Subcutaneous abdominal adipose tissue (tissue), 5 donors: ENCODE measurements at regions not wholly inside any gene's neighbourhood (a gene's known extent, or its start where the extent isn't known, plus 50 kb on each side); places are given as distances from the start of the nearest gene placed in this dataset.
"Not testable (repeated sequence)": the region's sequence is repeated elsewhere in the genome, so short reads cannot be mapped to it uniquely, and the experiment has no call there.

Experiments used
- H3K27ac ChIP-seq: one replicate; pipeline ENCODE4 v1.7.0; 2013; ENCODE audit warnings: low read depth, mild to moderate bottlenecking, inconsistent platforms, low read length, moderate library complexity
- H3K27me3 ChIP-seq, 5 donors: one replicate each; pipeline ENCODE4 v1.7.0; 2013; ENCODE audit warnings: low read length in 5 of 5, inconsistent platforms in 1 of 5; ENCODE audit not compliant: control insufficient read depth in 5 of 5, insufficient read depth in 4 of 5
- H3K36me3 ChIP-seq, 5 donors: one replicate each; pipeline ENCODE4 v1.7.0; 2013; ENCODE audit warnings: low read length in 5 of 5; ENCODE audit not compliant: control insufficient read depth in 5 of 5, insufficient read depth in 5 of 5
- H3K4me1 ChIP-seq, 5 donors: one replicate each; pipeline ENCODE4 v1.7.0; 2013; ENCODE audit warnings: low read length in 5 of 5, mild to moderate bottlenecking in 3 of 5, moderate library complexity in 1 of 5; ENCODE audit not compliant: control insufficient read depth in 5 of 5, insufficient read depth in 5 of 5
- H3K4me3 ChIP-seq, 5 donors: one replicate each; pipeline ENCODE4 v1.7.0; 2013; ENCODE audit warnings: low read length in 5 of 5, low read depth in 1 of 5
- H3K9ac ChIP-seq, 5 donors: one replicate each; pipeline ENCODE4 v1.7.0; 2013; ENCODE audit warnings: low read length in 5 of 5, mild to moderate bottlenecking in 4 of 5, moderate library complexity in 3 of 5
- H3K9me3 ChIP-seq, 5 donors: one replicate each; pipeline ENCODE4 v1.7.0; 2013; ENCODE audit warnings: low read length in 5 of 5; ENCODE audit not compliant: control insufficient read depth in 5 of 5
- donor health status: healthy.
- donor health status: healthy.
- donor health status: healthy.
- donor health status: healthy.
- donor health status: healthy.

- Histone ChIP-seq H3K27ac (no peak overlapping the region), H3K9ac (no peak overlapping the region), H3K4me3 (no peak overlapping the region), H3K36me3 (no peaks in the 10 kb centered on the region), H3K9me3 (peaks cover 0 to 4% (median 0%) of the 10 kb centered on the region in 5 donors), H3K4me1 (no peaks in the 10 kb centered on the region), H3K27me3 (peaks cover 0 to 1% (median 0%) of the 10 kb centered on the region in 5 donors)
Measured at GRCh38 chr9:21533597-21533996, 51.5 kb upstream of the IFNE start.

DNA sequence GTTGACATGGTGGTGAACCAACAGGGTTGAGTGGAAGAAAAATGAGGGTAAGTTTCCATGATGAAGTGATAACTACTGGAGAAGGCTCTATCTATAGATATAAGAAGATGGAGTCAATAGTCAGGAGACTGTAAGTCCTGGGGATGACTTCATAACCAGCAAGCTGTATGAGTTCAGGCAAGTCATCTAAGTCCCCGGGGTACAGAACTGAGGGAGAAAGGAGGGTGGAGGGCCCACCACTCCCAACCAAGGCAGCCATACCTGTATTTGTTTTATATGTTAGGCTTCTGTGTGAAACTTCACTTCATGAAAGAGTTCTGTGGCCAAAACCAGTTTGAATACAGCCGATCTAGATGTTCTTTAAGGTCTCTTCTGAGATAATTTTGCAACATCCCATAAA lies 53.3 kb upstream of the IFNE start:
- Histone ChIP-seq H3K9ac (no peak overlapping the region), H3K9me3 (peaks cover 0 to 4% (median 0%) of the 10 kb centered on the region in 5 donors), H3K27me3 (no peaks in the 10 kb centered on the region), H3K4me3 (no peak overlapping the region), H3K4me1 (no peaks in the 10 kb centered on the region), H3K36me3 (no peaks in the 10 kb centered on the region), H3K27ac (no peak overlapping the region)

DNA sequence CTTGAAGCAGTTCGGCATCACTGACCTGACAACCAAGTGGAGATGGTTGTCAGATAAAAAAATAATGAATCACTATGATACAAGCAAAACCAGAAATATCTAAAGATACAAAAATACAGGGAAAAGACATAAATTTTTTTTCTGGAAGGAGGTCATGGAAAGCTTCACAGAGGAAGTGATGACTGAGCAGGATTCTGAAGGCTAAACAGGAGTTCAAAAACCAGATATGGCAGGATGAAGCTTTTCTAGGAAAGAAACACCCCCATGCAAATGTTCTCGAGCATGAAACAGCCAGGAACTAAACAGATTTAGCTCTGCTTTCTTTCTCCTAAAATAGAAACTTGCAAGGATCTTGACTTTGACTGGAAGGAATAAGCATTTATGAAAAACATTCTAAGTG lies 60.7 kb upstream of the IFNE start:
- Histone ChIP-seq H3K9me3 (no peaks in the 10 kb centered on the region), H3K4me3 (no peak overlapping the region), H3K27me3 (no peaks in the 10 kb centered on the region), H3K9ac (no peak overlapping the region), H3K36me3 (no peaks in the 10 kb centered on the region), H3K27ac (no peak overlapping the region), H3K4me1 (no peaks in the 10 kb centered on the region)

DNA sequence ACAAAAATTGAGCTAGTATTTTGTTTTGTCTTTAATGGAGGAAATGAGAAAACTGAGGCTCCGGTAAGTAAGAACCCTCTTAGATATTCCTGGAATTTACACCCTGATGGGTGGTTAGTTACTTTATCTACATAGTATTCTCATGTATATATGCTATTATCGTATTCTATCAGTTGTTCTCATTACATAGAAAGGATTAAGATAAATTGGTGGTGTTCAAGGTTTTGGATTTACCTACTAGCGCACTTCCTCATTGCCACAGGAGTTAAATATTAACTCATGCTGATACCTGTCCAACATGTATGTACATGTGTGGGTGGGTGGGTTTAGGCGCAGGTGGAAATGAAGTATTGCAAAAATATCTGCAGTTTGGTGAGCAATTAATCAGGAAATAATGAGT lies 61.1 kb upstream of the IFNE start:
- H3K9me3 ChIP-seq, result no peaks in the 10 kb centered on the region
- no peak overlapping the region for H3K4me3 ChIP-seq
- H3K36me3 ChIP-seq, result no peaks in the 10 kb centered on the region
- H3K4me1 ChIP-seq, result no peaks in the 10 kb centered on the region
- H3K27me3 ChIP-seq, result no peaks in the 10 kb centered on the region
- no peak overlapping the region for H3K27ac ChIP-seq
- no peak overlapping the region for H3K9ac ChIP-seq

DNA sequence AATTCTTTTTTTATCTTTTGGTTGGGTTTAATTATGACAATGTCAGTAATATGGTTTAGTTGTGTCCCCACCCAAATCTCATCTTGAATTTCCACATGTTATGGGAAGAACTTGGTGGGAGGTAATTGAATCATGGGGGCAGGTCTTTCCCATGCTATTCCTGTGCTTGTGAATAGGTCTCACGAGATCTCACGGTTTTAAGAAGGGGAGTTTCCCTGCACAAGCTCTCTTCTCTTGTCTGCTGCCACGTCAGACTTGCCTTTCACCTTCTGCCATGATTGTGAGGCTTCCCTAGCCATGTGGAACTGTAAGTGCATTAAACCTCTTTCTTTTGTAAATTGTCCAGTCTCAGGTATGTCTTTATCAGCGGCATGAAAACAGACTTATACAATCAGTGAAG lies 61.7 kb upstream of the IFNE start:
- not testable (repeated sequence) for H3K4me1 ChIP-seq, H3K4me3 ChIP-seq, H3K36me3 ChIP-seq, H3K27ac ChIP-seq, H3K9me3 ChIP-seq, H3K9ac ChIP-seq, H3K27me3 ChIP-seq

DNA sequence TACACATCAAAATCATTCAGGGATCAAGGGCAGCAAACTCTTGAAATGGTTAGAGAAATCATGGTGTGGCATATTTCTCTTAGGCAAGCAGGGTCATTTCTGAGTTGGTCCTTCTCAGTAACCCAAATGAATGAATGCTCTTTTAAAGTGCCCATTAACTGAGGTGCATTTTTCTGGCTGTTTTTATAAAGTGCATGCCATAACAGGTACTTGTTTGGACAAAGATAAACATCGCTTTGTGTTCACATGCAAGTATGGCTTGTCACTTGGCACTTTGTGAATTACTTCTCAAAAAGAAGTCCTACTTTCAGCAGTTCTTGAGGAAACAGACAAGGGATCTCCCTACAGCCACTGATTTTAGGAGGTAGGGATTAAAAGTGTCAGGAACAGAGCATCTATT lies 64.8 kb upstream of the IFNE start:
- no peak overlapping the region for H3K9ac ChIP-seq
- H3K4me1 ChIP-seq, result peaks cover 0 to 13% (median 8%) of the 10 kb centered on the region in 5 donors
- no peak overlapping the region for H3K4me3 ChIP-seq
- no peaks in the 10 kb centered on the region for H3K36me3 ChIP-seq
- H3K9me3 ChIP-seq, result no peaks in the 10 kb centered on the region
- H3K27ac ChIP-seq, result no peak overlapping the region
- H3K27me3 ChIP-seq, result peaks cover 0 to 2% (median 0%) of the 10 kb centered on the region in 5 donors

- no peaks in the 10 kb centered on the region for H3K36me3 ChIP-seq
- H3K9me3 ChIP-seq, result no peaks in the 10 kb centered on the region
- peaks cover 0 to 7% (median 0%) of the 10 kb centered on the region in 5 donors for H3K27me3 ChIP-seq
- H3K27ac ChIP-seq, result no peak overlapping the region
- no peak overlapping the region for H3K9ac ChIP-seq
- peaks cover 0 to 13% (median 8%) of the 10 kb centered on the region in 5 donors for H3K4me1 ChIP-seq
- H3K4me3 ChIP-seq, result no peak overlapping the region
Measured at GRCh38 chr9:21549251-21549765, 67.2 kb upstream of the IFNE start.

- Histone ChIP-seq H3K9me3 (no peaks in the 10 kb centered on the region), H3K9ac (no peak overlapping the region), H3K27ac (no peak overlapping the region), H3K27me3 (peaks cover 0 to 7% (median 0%) of the 10 kb centered on the region in 5 donors), H3K36me3 (no peaks in the 10 kb centered on the region), H3K4me1 (peaks cover 0 to 13% (median 8%) of the 10 kb centered on the region in 5 donors), H3K4me3 (no peak overlapping the region)
Measured at GRCh38 chr9:21549890-21550289, 67.8 kb upstream of the IFNE start.

GRCh38 chr9:21550392-21550791 lies 68.3 kb upstream of the IFNE start:
- no peak overlapping the region for H3K4me3 ChIP-seq
- no peak overlapping the region for H3K9ac ChIP-seq
- H3K9me3 ChIP-seq, result no peaks in the 10 kb centered on the region
- no peaks in the 10 kb centered on the region for H3K36me3 ChIP-seq
- H3K4me1 ChIP-seq, result peaks cover 0 to 13% (median 8%) of the 10 kb centered on the region in 5 donors
- H3K27me3 ChIP-seq, result peaks cover 0 to 7% (median 0%) of the 10 kb centered on the region in 5 donors
- no peak overlapping the region for H3K27ac ChIP-seq

GRCh38 chr9:21551401-21551800 lies 69.3 kb upstream of the IFNE start:
- Histone ChIP-seq H3K36me3 (no peaks in the 10 kb centered on the region), H3K9me3 (no peaks in the 10 kb centered on the region), H3K4me1 (peaks cover 0 to 13% (median 8%) of the 10 kb centered on the region in 5 donors), H3K9ac (no peak overlapping the region), H3K4me3 (no peak overlapping the region), H3K27ac (no peak overlapping the region), H3K27me3 (peaks cover 4 to 11% (median 5%) of the 10 kb centered on the region in 5 donors)
